NK-92 treated with Interleukin-12 subunit alpha and Interleukin-12 subunit beta, amount 100 ng/mL, for 24 hours (cell line): ENCODE measurements at regions not wholly inside any gene's neighbourhood (a gene's known extent, or its start where the extent isn't known, plus 50 kb on each side); places are given as distances from the start of the nearest gene placed in this dataset.
"Not testable (repeated sequence)": the region's sequence is repeated elsewhere in the genome, so short reads cannot be mapped to it uniquely, and the experiment has no call there.

Experiments
- DNase-seq: peaks from one replicate; lab custom pipeline; 2025; lab: John Stamatoyannopoulos, UW

GRCh38 chr5:124895236-124895635, 148.8 kb upstream of the ZNF608 start:
- DNase-seq, result no peak

GRCh38 chr5:124901081-124901480, 154.6 kb upstream of the ZNF608 start:
- DNase-seq, result no peak

GRCh38 chr5:124902097-124902821, 155.8 kb upstream of the ZNF608 start:
- peak; percentile 29 for DNase-seq

- no peak for DNase-seq
Measured at GRCh38 chr5:124905256-124906130, 159.1 kb upstream of the ZNF608 start.

GRCh38 chr5:124906339-124907097, 160.1 kb upstream of the ZNF608 start:
- no peak for DNase-seq

- DNase-seq, result no peak
Measured at GRCh38 chr5:124907098-124907644, 160.7 kb upstream of the ZNF608 start.

GRCh38 chr5:124908581-124909451, 162.4 kb upstream of the ZNF608 start:
- DNase-seq, result no peak

- no peak for DNase-seq
Measured at GRCh38 chr5:124909734-124910133, 163.3 kb upstream of the ZNF608 start.

- DNase-seq, result no peak
Measured at GRCh38 chr5:124910354-124911016, 164.0 kb upstream of the ZNF608 start.

- DNase-seq, result no peak
Measured at GRCh38 chr5:124912638-124913328, 166.3 kb upstream of the ZNF608 start.

- no peak for DNase-seq
Measured at GRCh38 chr5:124913329-124913653, 166.9 kb upstream of the ZNF608 start.

GRCh38 chr5:124916313-124916712, 169.9 kb upstream of the ZNF608 start:
- not testable (repeated sequence) for DNase-seq

GRCh38 chr5:124918618-124919017, 172.2 kb upstream of the ZNF608 start:
- DNase-seq, result no peak

- DNase-seq, result no peak
Measured at GRCh38 chr5:124919076-124919475, 172.6 kb upstream of the ZNF608 start.

- no peak for DNase-seq
Measured at GRCh38 chr5:124919747-124920525, 173.5 kb upstream of the ZNF608 start.

GRCh38 chr5:124920909-124921666, 174.6 kb upstream of the ZNF608 start:
- no peak for DNase-seq

GRCh38 chr5:124921694-124922093, 175.3 kb upstream of the ZNF608 start:
- DNase-seq, result no peak

GRCh38 chr5:124922255-124922975, 176.0 kb upstream of the ZNF608 start:
- DNase-seq, result no peak
